ENCODE measurements at regions not wholly inside any gene's neighbourhood (a gene's known extent, or its start where the extent isn't known, plus 50 kb on each side); places are given as distances from the start of the nearest gene placed in this dataset.

GRCh38 chrX:106300239-106300638, 132.1 kb downstream of the PWWP3B start:
- POLR2A ChIA-PET = no interaction called here
- CTCF ChIA-PET = no interaction called here
- peak overlapping the region in 1 of 2 experiments; percentile 31; a peak in 2 of 4 replicates for H3K4me3 ChIP-seq (replicated peaks in 1 of 2; ENCODE audit: low read depth in 1 of 2, low read length in 2 of 2)
- no peaks in the 10 kb centered on the region for H3K36me3 ChIP-seq (ENCODE audit: control insufficient read depth in 1 of 2, insufficient read depth in 2 of 2, low read length in 2 of 2)
- no peaks in the 10 kb centered on the region for H4K20me1 ChIP-seq (ENCODE audit: insufficient read depth)
- no peaks in the 10 kb centered on the region for H3K79me2 ChIP-seq (ENCODE audit: insufficient read depth, low read length)
- no peak overlapping the region for H2AFZ ChIP-seq (ENCODE audit: low read depth, low read length, poor library complexity, severe bottlenecking)
- peaks cover 15 to 33% of the 10 kb centered on the region in 2 experiments for H3K4me1 ChIP-seq (ENCODE audit: control insufficient read depth in 1 of 2, insufficient read depth in 2 of 2, low read length in 2 of 2)
- intact Hi-C loops (cut with micrococcal nuclease) = loop anchor here (10.0 kb wide), 1 partner anchor 115 kb away; no protein-coding TSS in a partner anchor
- ATAC-seq (peak; percentile 87), DNase-seq (ENCODE audit: low read depth, low spot score) (peak; percentile 92)
- H3K9me3 ChIP-seq (ENCODE audit: control insufficient read depth in 1 of 2, insufficient read depth in 1 of 2, low read depth in 1 of 2, low read length in 2 of 2) = no peaks in the 10 kb centered on the region
- BruUV-seq (replicated peaks) = no TSS peak
- H3K9me2 ChIP-seq (ENCODE audit: insufficient read depth) = no peaks in the 10 kb centered on the region
- no peaks in the 10 kb centered on the region for H3K27me3 ChIP-seq (ENCODE audit: insufficient read depth, low read length)
- H3K27ac ChIP-seq (ENCODE audit: low read depth, low read length) = peak overlapping the region; percentile 59; the same call in 1 of the 2 replicates
- peak overlapping the region; percentile 15; the same call in 1 of the 2 replicates for H3K9ac ChIP-seq (ENCODE audit: low read length)
- RAD21 ChIA-PET (ENCODE audit: low non-redundant PET in 1 of 2, low total read pairs in 2 of 2, uncharacterized antibody in 2 of 2, unreplicated experiment in 2 of 2) = no interaction called here
- peak overlapping the region; percentile 65 for H3K4me2 ChIP-seq (ENCODE audit: low read length)
- TF ChIP-seq POLR2A (IDR thresholded peaks at IDR 0.05; ENCODE audit: borderline replicate concordance, extremely low read depth, insufficient read depth, insufficient read length) (no peak), SIN3A (IDR thresholded peaks at IDR 0.05; ENCODE audit: low read depth) (peak; percentile 90), RAD21 (IDR thresholded peaks at IDR 0.05; ENCODE audit: low read depth) (peak; percentile 10; the same call in 1 of the 2 replicates), CTCF (IDR thresholded peaks at IDR 0.05 in 2 of 3, conservative IDR thresholded peaks at IDR 0.05 in 1 of 3; ENCODE audit: borderline replicate concordance in 1 of 3, insufficient read depth in 1 of 3, low read depth in 2 of 3, low read length in 2 of 3) (no peak), SRF (IDR thresholded peaks at IDR 0.05; ENCODE audit: low read depth) (peak; percentile 71), ATF3 (IDR thresholded peaks at IDR 0.05) (peak; percentile 74), ZBTB33 (IDR thresholded peaks at IDR 0.05; ENCODE audit: extremely low read depth, insufficient replicate concordance, low read length) (no peak), EZH2 (IDR thresholded peaks at IDR 0.05) (no peak), FOSL1 (IDR thresholded peaks at IDR 0.05; ENCODE audit: low read depth) (peak; percentile 94), ZFX (IDR thresholded peaks at IDR 0.05) (no peak), JUND (IDR thresholded peaks at IDR 0.05) (peak; percentile 97), TCF7L2 (IDR thresholded peaks at IDR 0.05; ENCODE audit: borderline replicate concordance, extremely low read depth, insufficient read depth, insufficient read length) (peak; percentile 93), POLR2AphosphoS5 (IDR thresholded peaks at IDR 0.05; ENCODE audit: low read depth, low read length) (no peak), ELF1 (IDR thresholded peaks at IDR 0.05; ENCODE audit: borderline replicate concordance, low read depth) (no peak), ZNF274 (IDR thresholded peaks at IDR 0.05; ENCODE audit: low read depth, low read length) (no peak), YY1 (IDR thresholded peaks at IDR 0.05; ENCODE audit: extremely low read depth, insufficient replicate concordance, low read depth, low read length) (peak; percentile 26), MAX (IDR thresholded peaks at IDR 0.05) (peak; percentile 45; the same call in 1 of the 2 replicates), SP1 (IDR thresholded peaks at IDR 0.05; ENCODE audit: low read depth) (peak; percentile 78), CBX3 (IDR thresholded peaks at IDR 0.05; ENCODE audit: low read depth) (peak; percentile 45; the same call in 1 of the 2 replicates), CEBPB (IDR thresholded peaks at IDR 0.05; ENCODE audit: low read depth) (peak; percentile 84), EZH2phosphoT487 (IDR thresholded peaks at IDR 0.05; ENCODE audit: borderline replicate concordance) (no peak), EGR1 (IDR thresholded peaks at IDR 0.05; ENCODE audit: low read depth) (peak; percentile 43; the same call in 1 of the 2 replicates)
